ENCODE measurements at regions not wholly inside any gene's neighbourhood (a gene's known extent, or its start where the extent isn't known, plus 50 kb on each side); places are given as distances from the start of the nearest gene placed in this dataset.

DNA sequence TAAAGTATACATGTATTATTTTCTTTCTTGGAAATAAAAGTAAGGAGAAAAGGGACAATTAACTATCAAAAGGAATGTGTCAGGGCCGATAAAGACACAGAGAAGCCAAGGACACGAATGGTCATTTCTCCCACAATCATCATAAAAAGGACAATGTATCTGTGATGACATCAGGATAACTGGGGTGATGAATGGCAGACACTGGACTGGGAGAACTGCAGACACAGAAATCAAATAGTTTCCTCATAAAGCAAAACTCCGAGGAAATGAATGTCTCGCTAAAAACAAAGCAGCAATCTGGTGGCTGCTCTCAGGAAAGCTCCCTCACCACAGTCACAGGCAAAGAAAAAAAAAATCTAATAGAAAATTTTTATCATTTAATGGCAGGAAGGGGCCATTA, 69.3 kb upstream of the NPY start:
- TF ChIP-seq EP300 (IDR thresholded peaks at IDR 0.05) (no peak), POLR2A (IDR thresholded peaks at IDR 0.05) (no peak)
- TF ChIP-seq, protein P1, sequence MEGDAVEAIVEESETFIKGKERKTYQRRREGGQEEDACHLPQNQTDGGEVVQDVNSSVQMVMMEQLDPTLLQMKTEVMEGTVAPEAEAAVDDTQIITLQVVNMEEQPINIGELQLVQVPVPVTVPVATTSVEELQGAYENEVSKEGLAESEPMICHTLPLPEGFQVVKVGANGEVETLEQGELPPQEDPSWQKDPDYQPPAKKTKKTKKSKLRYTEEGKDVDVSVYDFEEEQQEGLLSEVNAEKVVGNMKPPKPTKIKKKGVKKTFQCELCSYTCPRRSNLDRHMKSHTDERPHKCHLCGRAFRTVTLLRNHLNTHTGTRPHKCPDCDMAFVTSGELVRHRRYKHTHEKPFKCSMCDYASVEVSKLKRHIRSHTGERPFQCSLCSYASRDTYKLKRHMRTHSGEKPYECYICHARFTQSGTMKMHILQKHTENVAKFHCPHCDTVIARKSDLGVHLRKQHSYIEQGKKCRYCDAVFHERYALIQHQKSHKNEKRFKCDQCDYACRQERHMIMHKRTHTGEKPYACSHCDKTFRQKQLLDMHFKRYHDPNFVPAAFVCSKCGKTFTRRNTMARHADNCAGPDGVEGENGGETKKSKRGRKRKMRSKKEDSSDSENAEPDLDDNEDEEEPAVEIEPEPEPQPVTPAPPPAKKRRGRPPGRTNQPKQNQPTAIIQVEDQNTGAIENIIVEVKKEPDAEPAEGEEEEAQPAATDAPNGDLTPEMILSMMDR (IDR thresholded peaks at IDR 0.05), result no peak

All from sigmoid colon (tissue), 4 donors.